Activated CD4-positive, alpha-beta T cell treated with anti-CD3 and anti-CD28 coated beads, Interleukin-2, amount 50 U/mL, for 4 hours (primary cell): ENCODE measurements at regions not wholly inside any gene's neighbourhood (a gene's known extent, or its start where the extent isn't known, plus 50 kb on each side); places are given as distances from the start of the nearest gene placed in this dataset.

ENCODE experiments used
- DNase-seq, 2 experiments: peaks; one replicate each; pipeline ENCODE4 v3.0.0-alpha.2; 2020

DNA sequence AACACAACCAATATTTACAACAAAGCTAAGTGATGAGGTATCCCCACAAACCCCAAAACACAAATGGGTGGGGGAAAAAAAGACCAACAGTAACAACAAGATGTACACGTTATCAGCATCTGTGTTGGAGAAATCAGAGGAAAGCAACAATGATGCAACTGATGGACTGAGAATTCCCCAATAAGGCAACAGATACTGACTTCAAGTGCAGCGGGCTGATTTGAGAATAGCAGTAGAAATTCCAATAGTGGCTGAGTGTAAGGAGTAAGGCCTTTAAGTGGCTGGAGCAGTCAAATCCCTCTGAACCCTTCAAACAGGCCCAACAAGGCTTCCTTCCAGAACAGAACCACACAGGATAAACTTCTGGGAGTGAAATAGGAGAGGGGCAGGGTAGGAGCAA, 97.6 kb downstream of the TM2D1 start:
- DNase-seq: no peak

GRCh38 chr1:61626816-61627215, 98.1 kb downstream of the TM2D1 start:
- no peak for DNase-seq

DNA sequence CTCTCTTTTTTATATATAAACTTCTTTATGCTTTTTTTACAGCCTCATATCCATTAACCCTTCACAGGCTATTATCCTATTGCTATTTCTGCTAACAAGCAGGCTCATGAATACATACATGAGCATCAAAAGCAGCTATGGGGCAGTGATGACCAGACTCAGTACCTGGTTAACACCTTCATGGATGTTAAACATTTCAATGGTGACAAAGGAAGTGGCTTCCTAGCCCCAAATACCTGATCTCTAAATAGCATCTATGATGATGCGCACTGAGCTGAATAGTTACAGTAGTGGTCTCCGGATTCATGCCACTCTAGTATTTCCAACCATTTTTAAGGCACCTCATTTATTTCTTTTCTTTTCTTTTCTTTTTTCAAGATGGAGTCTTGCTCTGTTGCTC, 101.1 kb downstream of the TM2D1 start:
- DNase-seq: no peak

GRCh38 chr1:61620536-61620935, 104.4 kb downstream of the TM2D1 start:
- DNase-seq: no peak

DNA sequence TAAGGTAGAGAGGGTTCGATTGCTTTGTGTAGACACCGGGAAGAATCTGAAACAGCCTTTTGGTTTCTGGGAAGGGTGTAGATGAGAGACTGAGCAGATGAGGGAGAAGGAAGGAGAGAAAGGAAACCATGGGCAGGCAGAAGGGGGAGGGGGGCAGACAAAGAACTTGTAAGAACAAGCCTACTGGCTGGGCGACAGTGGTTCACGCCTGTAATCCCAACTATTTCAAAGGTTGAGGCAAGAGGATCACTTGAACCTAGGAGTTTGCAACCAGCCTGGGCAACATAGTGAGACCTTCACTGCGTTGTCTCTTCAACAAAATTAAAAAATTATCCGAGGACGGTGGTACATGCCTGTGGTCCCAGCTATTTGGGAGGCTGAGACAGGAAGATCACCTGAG, 106.2 kb downstream of the TM2D1 start:
- DNase-seq: no peak

DNA sequence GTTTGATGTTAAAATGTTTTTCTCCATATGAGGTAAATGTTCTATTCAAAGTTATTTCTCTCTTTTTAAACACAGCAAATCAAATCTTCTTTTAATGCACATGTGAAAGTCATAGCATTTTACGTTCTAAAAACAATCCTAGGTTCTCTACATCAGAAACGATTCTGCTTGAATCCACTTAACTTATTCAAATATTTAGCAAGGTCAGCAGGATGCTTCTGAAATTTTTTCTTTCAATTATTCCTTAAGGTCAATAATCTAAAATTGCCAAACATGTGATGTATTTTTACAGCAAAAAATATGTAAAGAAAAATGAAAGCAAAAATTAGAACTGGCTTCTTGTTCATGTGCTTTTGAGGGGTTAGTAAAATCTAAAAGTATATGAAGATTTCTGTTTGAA, 106.7 kb downstream of the TM2D1 start:
- no peak for DNase-seq

- DNase-seq: no peak
These were observed 108.1 kb downstream of the TM2D1 start for GRCh38 chr1:61616830-61617229.

GRCh38 chr1:61612602-61613001, 112.3 kb downstream of the TM2D1 start:
- DNase-seq: no peak

DNA sequence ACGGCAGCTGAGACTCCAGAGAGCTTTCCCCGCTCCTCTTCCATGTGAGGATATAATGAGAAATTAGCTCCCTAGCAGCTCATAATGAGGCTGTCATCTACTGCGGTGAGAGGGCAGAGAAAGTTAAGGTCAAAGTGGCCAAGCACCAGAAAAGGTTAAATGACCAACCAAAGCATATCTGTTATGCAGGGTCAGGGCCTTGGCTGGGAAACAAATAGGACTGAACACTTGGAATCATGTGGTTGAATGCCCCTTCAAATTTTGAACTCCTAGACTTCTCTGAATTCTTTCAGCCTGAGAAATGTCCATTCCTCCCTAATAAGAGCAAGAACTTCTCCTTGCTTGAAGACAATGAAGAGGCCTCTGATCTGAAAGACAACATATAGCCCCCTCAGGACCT, 115.9 kb downstream of the TM2D1 start:
- no peak for DNase-seq

GRCh38 chr1:61607448-61607847, 117.5 kb downstream of the TM2D1 start:
- no peak for DNase-seq

- no peak for DNase-seq
These were observed 118.3 kb downstream of the TM2D1 start for GRCh38 chr1:61606448-61607312.

DNA sequence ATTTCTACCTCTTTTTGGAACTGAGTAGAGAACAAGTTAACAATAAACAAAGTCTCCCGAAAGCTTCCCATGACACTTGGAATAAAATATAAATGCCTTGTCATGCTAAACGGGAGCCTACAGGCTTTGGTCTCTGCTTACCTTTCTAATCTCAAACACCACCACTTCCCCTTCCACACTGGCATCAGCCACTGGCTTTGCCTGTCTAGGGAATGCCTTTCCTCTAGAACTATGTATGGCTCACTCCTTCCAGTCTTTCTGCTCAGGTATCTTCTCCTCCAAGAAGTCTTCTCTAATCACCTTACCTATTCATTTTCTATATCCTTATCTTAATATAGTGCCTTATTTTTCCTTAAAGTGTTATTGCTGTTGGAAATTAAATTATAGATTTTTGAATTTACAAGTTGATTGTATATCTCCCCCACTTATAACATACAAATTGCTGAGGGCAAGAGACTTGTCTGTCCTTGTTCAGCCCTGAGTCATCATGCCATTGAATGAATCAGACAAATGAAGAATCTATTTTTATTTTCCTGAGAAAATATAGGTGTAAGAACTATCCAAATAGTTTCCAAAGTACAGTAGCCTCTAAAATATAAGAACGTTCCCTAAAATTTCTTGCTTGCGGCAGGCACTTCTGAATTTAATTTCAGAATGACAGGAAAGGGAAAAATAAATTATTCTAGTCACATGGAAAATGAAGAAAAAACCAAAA, 119.2 kb downstream of the TM2D1 start:
- DNase-seq: no peak

DNA sequence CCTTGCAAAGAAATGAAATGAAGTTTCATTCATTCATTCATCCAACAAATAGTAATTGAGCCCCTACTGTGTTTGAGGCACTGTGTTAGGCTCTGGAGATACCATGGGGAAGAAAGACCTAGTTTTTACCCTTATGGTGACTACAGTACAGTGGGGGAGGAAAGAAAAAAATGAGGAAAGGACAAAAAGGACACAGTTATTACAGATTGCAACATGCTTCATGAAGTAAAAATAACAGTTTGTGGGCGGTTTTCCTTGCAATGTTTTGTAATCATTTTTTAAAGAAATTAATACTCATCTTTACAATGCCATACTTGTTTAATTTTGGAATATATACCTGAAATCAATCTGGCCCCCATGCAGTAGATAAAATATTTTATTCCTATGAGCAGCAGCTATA, 120.3 kb downstream of the TM2D1 start:
- no peak for DNase-seq

DNA sequence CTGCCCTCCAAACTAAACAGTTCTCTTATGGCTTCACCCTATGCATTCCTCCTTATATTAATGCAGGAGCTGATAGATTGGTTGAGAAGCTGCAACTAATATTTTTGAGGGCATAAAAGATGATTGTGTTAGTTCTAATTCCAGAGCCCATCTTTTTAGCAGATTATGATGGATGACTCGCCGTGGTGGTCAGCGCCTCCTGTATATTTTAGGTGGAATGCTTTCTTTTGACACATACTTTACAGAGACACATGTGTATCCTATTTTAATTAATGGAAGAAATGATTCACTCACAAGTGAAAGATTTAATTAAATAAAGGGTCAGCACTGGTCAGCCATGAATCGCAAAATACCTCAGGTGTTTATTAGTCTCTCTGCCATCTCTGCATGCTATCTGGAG, 120.7 kb downstream of the TM2D1 start:
- no peak for DNase-seq

DNA sequence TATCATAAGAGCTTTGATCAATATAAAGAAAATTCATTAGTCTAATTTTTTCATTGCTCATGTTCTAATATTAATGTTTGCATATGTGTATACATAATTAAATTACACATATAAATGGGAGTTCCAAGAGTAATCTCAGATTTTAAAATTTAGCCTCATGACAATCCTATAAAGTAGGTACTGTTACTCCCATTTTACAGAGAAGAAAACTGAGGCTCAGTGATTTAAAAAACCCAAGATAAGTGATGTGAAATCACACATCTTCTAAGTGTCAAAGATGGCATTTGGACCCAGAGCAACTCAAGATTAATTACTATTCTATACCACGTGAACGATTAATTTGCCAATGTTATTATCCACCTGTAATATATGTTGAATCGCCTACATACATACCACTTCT, 122.3 kb downstream of the TM2D1 start:
- no peak for DNase-seq

GRCh38 chr1:61597601-61598000, 127.3 kb downstream of the TM2D1 start:
- no peak for DNase-seq

- DNase-seq: no peak
These were observed 131.6 kb downstream of the TM2D1 start for GRCh38 chr1:61593331-61593730.

GRCh38 chr1:61591351-61591750, 133.6 kb downstream of the TM2D1 start:
- no peak for DNase-seq

DNA sequence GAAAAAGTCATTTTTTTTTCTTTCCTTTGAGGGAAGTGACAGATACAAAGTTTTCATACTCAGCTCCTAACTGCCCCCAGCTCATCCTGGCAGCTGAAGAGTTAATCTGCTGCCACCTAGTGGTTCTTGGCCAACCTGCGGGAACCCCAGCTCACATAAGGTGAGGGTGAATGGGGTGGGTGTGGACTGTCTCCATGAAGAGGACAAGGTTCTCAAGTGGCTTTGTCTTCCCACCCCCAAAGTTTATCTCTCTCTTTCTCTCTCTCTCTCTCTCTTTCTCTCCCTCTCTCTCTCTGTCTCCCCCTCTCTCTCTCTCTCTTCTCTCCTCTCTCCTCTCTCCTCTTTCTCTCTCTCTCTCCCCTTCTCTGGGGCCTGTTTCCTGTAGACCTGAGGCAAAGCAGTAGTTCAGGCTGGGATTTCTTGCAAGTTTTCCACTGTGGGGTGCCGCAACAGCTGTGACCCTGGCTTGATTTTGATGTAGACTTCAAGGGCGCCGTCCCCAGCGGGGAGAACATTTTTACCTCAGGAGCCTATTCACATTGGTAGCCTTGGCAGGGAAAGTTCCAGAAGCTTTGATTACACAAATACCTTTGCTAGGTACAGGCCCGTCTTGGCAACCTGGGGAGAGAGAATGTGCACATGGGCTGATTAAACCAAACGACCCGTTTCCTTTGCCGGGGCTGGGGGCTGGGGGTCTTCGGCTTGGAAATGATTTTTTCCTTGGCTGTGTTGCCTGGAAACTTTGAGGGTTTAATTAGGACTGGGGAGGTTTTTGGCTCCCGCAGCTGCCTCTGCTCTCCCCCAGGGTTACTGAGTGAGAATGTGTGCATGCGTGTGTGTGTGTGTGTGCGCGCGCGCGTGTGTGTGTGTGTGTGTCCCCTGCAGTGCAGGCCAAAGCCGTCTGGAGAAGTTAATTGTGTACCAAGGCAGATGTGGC, 135.9 kb downstream of the TM2D1 start:
- DNase-seq: peak; percentile 37 to 39

GRCh38 chr1:61585714-61586113, 139.2 kb downstream of the TM2D1 start:
- DNase-seq: no peak

- no peak for DNase-seq
These were observed 141.2 kb downstream of the TM2D1 start for GRCh38 chr1:61583703-61584102.

DNA sequence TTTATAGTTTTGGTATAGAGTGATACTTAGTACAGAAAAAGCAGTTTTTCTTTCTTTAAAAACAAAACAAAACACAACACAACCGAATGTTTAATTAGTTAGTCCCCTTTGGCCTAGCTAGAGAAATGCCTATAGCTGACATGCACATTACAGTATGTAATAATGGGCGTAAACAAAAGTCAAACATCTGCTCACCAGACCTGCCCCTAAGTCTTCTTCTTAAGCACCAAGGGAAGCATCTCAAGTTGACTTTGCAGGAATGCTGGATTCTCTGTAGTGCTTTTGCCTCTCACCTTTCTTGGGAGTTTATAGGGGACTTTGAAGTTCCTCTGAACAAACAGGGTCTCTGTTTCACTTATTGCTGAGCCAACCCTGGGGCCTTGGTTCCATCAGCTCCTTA, 143.7 kb downstream of the TM2D1 start:
- DNase-seq: no peak

DNA sequence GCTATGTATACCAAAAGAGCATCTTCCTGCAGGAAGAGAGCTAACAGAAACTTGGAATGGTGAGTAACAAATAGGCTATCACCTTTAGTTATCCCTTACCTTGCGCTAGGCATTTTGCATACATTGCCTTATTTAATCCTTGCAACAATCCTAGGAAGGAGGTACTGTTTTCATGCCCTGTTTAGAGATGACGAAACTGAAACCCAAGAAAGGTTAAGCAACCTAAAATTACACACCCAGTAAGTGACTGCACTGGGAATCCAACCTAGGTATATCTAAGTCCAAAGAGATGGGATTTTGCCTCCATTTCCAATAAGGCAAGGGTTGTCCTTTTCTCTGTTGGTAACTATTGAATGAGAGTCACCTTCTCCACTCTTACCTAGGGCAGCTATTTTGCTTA, 144.5 kb downstream of the TM2D1 start:
- DNase-seq: no peak
